ENCODE measurements at regions not wholly inside any gene's neighbourhood (a gene's known extent, or its start where the extent isn't known, plus 50 kb on each side); places are given as distances from the start of the nearest gene placed in this dataset.

- Histone ChIP-seq H3K4me1 (ENCODE audit: control insufficient read depth in 1 of 2, low read depth in 2 of 2) (no peaks in the 10 kb centered on the region), H3K27ac (no peak overlapping the region), H3K9me3 (no peaks in the 10 kb centered on the region), H3K27me3 (replicated peaks; ENCODE audit: insufficient read depth) (no peaks in the 10 kb centered on the region), H3K36me3 (no peaks in the 10 kb centered on the region), H3K4me3 (no peak overlapping the region)
- no peak for TF ChIP-seq CTCF (IDR thresholded peaks at IDR 0.05)
- ATAC-seq (ENCODE audit: insufficient number of reproducible peaks, low FRiP score, low read depth) = no peak
- DNase-seq (ENCODE audit: low spot score) = no peak
Observed at GRCh38 chr6:92160226-92160625, 1259.1 kb downstream of the EPHA7 start.

- DNase-seq (ENCODE audit: low spot score) = no peak
- Histone ChIP-seq H3K9me3 (no peaks in the 10 kb centered on the region), H3K27ac (no peak overlapping the region), H3K27me3 (replicated peaks; ENCODE audit: insufficient read depth) (no peaks in the 10 kb centered on the region), H3K4me1 (ENCODE audit: control insufficient read depth in 1 of 2, low read depth in 2 of 2) (no peaks in the 10 kb centered on the region), H3K4me3 (no peak overlapping the region), H3K36me3 (no peaks in the 10 kb centered on the region)
- TF ChIP-seq CTCF (IDR thresholded peaks at IDR 0.05) = no peak
- no peak for ATAC-seq (ENCODE audit: insufficient number of reproducible peaks, low FRiP score, low read depth)
Observed at GRCh38 chr6:92159046-92159445, 1260.3 kb downstream of the EPHA7 start.

- Histone ChIP-seq H3K36me3 (no peaks in the 10 kb centered on the region), H3K27ac (no peak overlapping the region), H3K4me3 (no peak overlapping the region), H3K9me3 (no peaks in the 10 kb centered on the region), H3K27me3 (replicated peaks; ENCODE audit: insufficient read depth) (no peaks in the 10 kb centered on the region), H3K4me1 (ENCODE audit: control insufficient read depth in 1 of 2, low read depth in 2 of 2) (no peaks in the 10 kb centered on the region)
- no peak for ATAC-seq (ENCODE audit: insufficient number of reproducible peaks, low FRiP score, low read depth)
- DNase-seq (ENCODE audit: low spot score) = no peak
- TF ChIP-seq CTCF (IDR thresholded peaks at IDR 0.05) = no peak
Observed at GRCh38 chr6:92150553-92150952, 1268.8 kb downstream of the EPHA7 start.

GRCh38 chr6:92147246-92147645 is 1272.1 kb downstream of the EPHA7 start:
- DNase-seq (ENCODE audit: low spot score) = no peak
- H3K27ac ChIP-seq = no peak overlapping the region
- H3K27me3 ChIP-seq (replicated peaks; ENCODE audit: insufficient read depth) = no peaks in the 10 kb centered on the region
- no peak for TF ChIP-seq CTCF (IDR thresholded peaks at IDR 0.05)
- no peak overlapping the region for H3K4me3 ChIP-seq
- peaks cover 5 to 23% of the 10 kb centered on the region in 2 donors for H3K4me1 ChIP-seq (ENCODE audit: control insufficient read depth in 1 of 2, low read depth in 2 of 2)
- H3K36me3 ChIP-seq = no peaks in the 10 kb centered on the region
- no peaks in the 10 kb centered on the region for H3K9me3 ChIP-seq
- no peak for ATAC-seq (ENCODE audit: insufficient number of reproducible peaks, low FRiP score, low read depth)

- DNase-seq (ENCODE audit: low spot score) (no peak), ATAC-seq (ENCODE audit: insufficient number of reproducible peaks, low FRiP score, low read depth) (no peak)
- H3K4me1 ChIP-seq (ENCODE audit: control insufficient read depth in 1 of 2, low read depth in 2 of 2) = peaks cover 4 to 18% of the 10 kb centered on the region in 2 donors
- no peaks in the 10 kb centered on the region for H3K27me3 ChIP-seq (replicated peaks; ENCODE audit: insufficient read depth)
- H3K9me3 ChIP-seq = no peaks in the 10 kb centered on the region
- no peak overlapping the region for H3K4me3 ChIP-seq
- no peaks in the 10 kb centered on the region for H3K36me3 ChIP-seq
- H3K27ac ChIP-seq = no peak overlapping the region
- TF ChIP-seq CTCF (IDR thresholded peaks at IDR 0.05) = no peak
Observed at GRCh38 chr6:92139601-92140000, 1279.8 kb downstream of the EPHA7 start.

Measured in thoracic aorta (tissue), 2 donors.